Transverse colon (tissue), 4 donors: ENCODE measurements at regions not wholly inside any gene's neighbourhood (a gene's known extent, or its start where the extent isn't known, plus 50 kb on each side); places are given as distances from the start of the nearest gene placed in this dataset.
A peak's percentile ranks its signal among the peaks of the same experiment; 100 is the strongest.

Experiments
- DNase-seq: peaks from one replicate; pipeline ENCODE4 v3.0.0-alpha.2; 2019
- H3K27ac ChIP-seq, 4 donors: fragments of 200-600 bp; sonication (generic); 2 replicates each; pipeline ENCODE4 v1.5.1; 2016 to 2018; ENCODE audit warnings: inconsistent platforms in 4 of 4
- H3K27me3 ChIP-seq: fragments of 200-600 bp; sonication (generic); 2 replicates; pipeline ENCODE4 v1.5.1; 2017; ENCODE audit warnings: inconsistent platforms
- H3K36me3 ChIP-seq, 4 donors: fragments of 200-600 bp; sonication (generic); 2 replicates each; pipeline ENCODE4 v1.5.1; 2017 to 2019; ENCODE audit warnings: inconsistent platforms in 4 of 4
- H3K4me1 ChIP-seq, 4 donors: fragments of 200-600 bp; sonication (generic); 2 replicates each; pipeline ENCODE4 v1.5.1; 2017 to 2020; ENCODE audit warnings: inconsistent platforms in 4 of 4
- H3K4me3 ChIP-seq, 4 donors: fragments of 200-600 bp; sonication (generic); 1 replicate in 1 of 4; 2 replicates in 3 of 4; pipeline versions ENCODE4 v1.5.1 to v1.6.1; 2017 to 2019; ENCODE audit warnings: inconsistent platforms in 4 of 4
- H3K9me3 ChIP-seq, 2 donors: fragments of 200-600 bp; sonication (generic); 2 replicates each; pipeline ENCODE4 v1.5.1; 2017 to 2019; ENCODE audit warnings: inconsistent platforms in 2 of 2
- EP300 ChIP-seq: sonication (generic); formaldehyde crosslinking; IDR thresholded peaks from one replicate; pipeline ENCODE4 v1.6.1; 2017; ENCODE audit warnings: antibody characterized with exemption, low read depth
- POLR2A ChIP-seq: fragments of 450-650 bp; IDR thresholded peaks from one replicate; pipeline ENCODE4 v1.6.1; 2016; ENCODE audit warnings: antibody characterized with exemption, mild to moderate bottlenecking, moderate library complexity
- POLR2AphosphoS5 ChIP-seq, 3 donors: sonication (generic); formaldehyde crosslinking; IDR thresholded peaks; one replicate each; pipeline ENCODE4 v1.6.1; 2016; ENCODE audit warnings: antibody characterized with exemption in 3 of 3
- WGBS, 2 donors: methylation state at CpG; one replicate each; pipeline ENCODE4 v1.1.5; 2018; ENCODE audit warnings: low coverage in 1 of 2; 5-methylcytosine and 5-hydroxymethylcytosine counted together
- in situ Hi-C, 4 donors: fragments of 200-750 bp; cut with MboI; loops; one replicate each; pipeline versions ENCODE4 v1.15.0 to v1.15.1; 2017; ENCODE audit warnings: low sequenced_read_pairs in 3 of 4, low pct_ligation_motif_present in 1 of 4, low pct_unique_long_range_greater_than_20kb in 1 of 4
- intact Hi-C: fragments of 100-400 bp; cut with DNase I; formaldehyde crosslinking; loops from one replicate; pipeline ENCODE4 v1.15.1; 2023; ENCODE audit warnings: low total_unique reads
- TF ChIP-seq, protein P1 (sequence below), 5 experiments: fragments of 200-600 bp in 3 of 5; fragments of 450-650 bp in 2 of 5; sonication (generic) in 3 of 5; IDR thresholded peaks; 1 replicate in 2 of 5; 2 replicates in 3 of 5; pipeline ENCODE4 v1.5.1; 2016 to 2017; ENCODE audit warnings: antibody characterized with exemption in 5 of 5, inconsistent platforms in 3 of 5, mild to moderate bottlenecking in 2 of 5, moderate library complexity in 1 of 5

GRCh38 chr11:126123686-126124085, 61.0 kb upstream of the CDON start:
- in situ Hi-C loops (no loop called here), intact Hi-C loops (no loop called here)
- H3K4me3 ChIP-seq, result no peak overlapping the region
- H3K27me3 ChIP-seq, result no peaks in the 10 kb centered on the region
- 38 to 41% methylated on average over 2 of the region's 2 CpGs for WGBS, 2 donors
- no peaks in the 10 kb centered on the region for H3K9me3 ChIP-seq
- no peaks in the 10 kb centered on the region for H3K36me3 ChIP-seq
- no peak for TF ChIP-seq EP300
- TF ChIP-seq POLR2AphosphoS5 (IDR thresholded peaks at IDR 0.05), result no peak
- no peak for TF ChIP-seq POLR2A
- TF ChIP-seq, protein P1, sequence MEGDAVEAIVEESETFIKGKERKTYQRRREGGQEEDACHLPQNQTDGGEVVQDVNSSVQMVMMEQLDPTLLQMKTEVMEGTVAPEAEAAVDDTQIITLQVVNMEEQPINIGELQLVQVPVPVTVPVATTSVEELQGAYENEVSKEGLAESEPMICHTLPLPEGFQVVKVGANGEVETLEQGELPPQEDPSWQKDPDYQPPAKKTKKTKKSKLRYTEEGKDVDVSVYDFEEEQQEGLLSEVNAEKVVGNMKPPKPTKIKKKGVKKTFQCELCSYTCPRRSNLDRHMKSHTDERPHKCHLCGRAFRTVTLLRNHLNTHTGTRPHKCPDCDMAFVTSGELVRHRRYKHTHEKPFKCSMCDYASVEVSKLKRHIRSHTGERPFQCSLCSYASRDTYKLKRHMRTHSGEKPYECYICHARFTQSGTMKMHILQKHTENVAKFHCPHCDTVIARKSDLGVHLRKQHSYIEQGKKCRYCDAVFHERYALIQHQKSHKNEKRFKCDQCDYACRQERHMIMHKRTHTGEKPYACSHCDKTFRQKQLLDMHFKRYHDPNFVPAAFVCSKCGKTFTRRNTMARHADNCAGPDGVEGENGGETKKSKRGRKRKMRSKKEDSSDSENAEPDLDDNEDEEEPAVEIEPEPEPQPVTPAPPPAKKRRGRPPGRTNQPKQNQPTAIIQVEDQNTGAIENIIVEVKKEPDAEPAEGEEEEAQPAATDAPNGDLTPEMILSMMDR (IDR thresholded peaks at IDR 0.05), result no peak
- DNase-seq, result no peak
- peak overlapping the region in 1 of 4 donors; percentile 63 for H3K27ac ChIP-seq
- peaks cover 0 to 10% (median 6%) of the 10 kb centered on the region in 4 donors for H3K4me1 ChIP-seq

DNA sequence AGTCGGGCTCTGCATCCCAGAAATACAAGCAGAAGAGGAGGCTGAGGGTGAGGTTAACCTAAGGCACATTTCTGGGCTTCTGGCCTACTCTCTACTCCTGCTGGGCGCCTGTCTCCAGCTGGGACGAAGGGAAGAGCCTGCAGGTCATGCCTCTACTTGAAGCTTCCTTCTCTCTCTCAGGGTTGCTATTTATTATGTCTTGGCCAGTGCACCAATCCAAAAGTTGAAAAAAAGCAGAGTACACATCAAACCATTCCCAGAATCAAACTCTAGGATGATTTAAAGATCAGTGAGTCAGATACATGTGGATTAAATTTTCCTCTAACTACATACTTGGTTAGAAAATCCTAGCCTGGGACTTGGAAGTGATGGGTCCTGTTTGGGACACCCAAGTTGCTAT, 60.2 kb upstream of the CDON start:
- peak in 2 of 3 donors; percentile 45 to 49 for TF ChIP-seq POLR2AphosphoS5 (IDR thresholded peaks at IDR 0.05)
- TF ChIP-seq, protein P1 (IDR thresholded peaks at IDR 0.05), result no peak
- Histone ChIP-seq H3K4me1 (peaks cover 0 to 9% (median 5%) of the 10 kb centered on the region in 4 donors), H3K9me3 (no peaks in the 10 kb centered on the region), H3K27me3 (no peaks in the 10 kb centered on the region), H3K27ac (peak overlapping the region in 3 of 4 donors; percentile 63 to 74 (median 63)), H3K4me3 (no peak overlapping the region), H3K36me3 (no peaks in the 10 kb centered on the region)
- intact Hi-C loops (no loop called here), in situ Hi-C loops (no loop called here)
- DNase-seq, result no peak
- WGBS, 2 donors, result 39 to 45% methylated on average over 3 of the region's 3 CpGs

DNA sequence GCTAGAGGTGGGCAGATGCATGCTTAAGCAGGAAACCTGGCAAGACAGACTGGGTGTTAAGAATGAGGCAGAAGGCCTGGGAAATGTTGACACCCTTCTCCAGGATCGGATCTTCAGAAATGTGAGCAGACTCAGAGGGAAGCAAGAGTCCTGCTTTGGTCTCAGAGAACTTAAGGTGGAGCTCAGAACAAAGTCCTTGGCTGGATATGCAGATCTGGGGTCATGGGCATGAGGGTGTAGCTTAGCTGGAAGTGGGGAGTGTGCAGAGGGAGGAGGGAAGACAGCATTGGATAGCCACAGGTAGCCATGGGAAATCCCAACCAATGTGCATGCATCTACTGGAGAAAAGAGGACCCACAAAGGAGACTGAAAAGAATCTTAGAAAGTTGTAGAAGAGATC, 58.6 kb upstream of the CDON start:
- no peak overlapping the region for H3K4me3 ChIP-seq
- 57 to 81% methylated on average over 1 of the region's 1 CpG for WGBS, 2 donors
- H3K9me3 ChIP-seq, result no peaks in the 10 kb centered on the region
- TF ChIP-seq POLR2A (no peak), POLR2AphosphoS5 (IDR thresholded peaks at IDR 0.05) (no peak), EP300 (no peak)
- TF ChIP-seq, protein P1 (IDR thresholded peaks at IDR 0.05), result no peak
- no peak for DNase-seq
- intact Hi-C loops, result no loop called here
- H3K27ac ChIP-seq, result no peak overlapping the region
- H3K4me1 ChIP-seq, result peaks cover 5 to 13% (median 8%) of the 10 kb centered on the region in 4 donors
- no peaks in the 10 kb centered on the region for H3K27me3 ChIP-seq
- in situ Hi-C loops, result no loop called here
- no peaks in the 10 kb centered on the region for H3K36me3 ChIP-seq

DNA sequence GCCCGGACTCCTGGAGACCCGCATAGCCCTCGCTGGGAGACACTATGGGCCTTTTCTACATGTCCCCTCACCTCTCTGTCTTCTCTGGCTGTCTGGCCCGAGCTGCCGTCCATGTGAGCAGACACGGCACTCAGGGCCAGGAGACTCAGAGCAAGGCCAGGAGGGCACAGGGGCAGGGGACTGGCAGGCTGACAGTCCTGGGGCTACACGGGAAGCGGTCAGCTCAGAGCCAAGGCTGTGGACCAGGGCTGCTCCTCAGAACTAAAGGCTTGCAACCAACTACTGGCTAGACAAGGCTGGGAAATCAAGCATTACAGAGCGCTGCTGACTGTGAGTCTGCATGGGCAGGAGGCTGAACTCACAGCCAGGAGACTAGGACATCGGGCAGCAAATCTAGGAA, 56.1 kb upstream of the CDON start:
- TF ChIP-seq EP300 (no peak), POLR2AphosphoS5 (IDR thresholded peaks at IDR 0.05) (no peak), POLR2A (no peak)
- TF ChIP-seq, protein P1 (IDR thresholded peaks at IDR 0.05), result no peak
- DNase-seq, result no peak
- H3K4me1 ChIP-seq, result peaks cover 28 to 38% (median 31%) of the 10 kb centered on the region in 4 donors
- H3K27ac ChIP-seq, result no peak overlapping the region
- no peaks in the 10 kb centered on the region for H3K36me3 ChIP-seq
- in situ Hi-C loops, result no loop called here
- H3K9me3 ChIP-seq, result no peaks in the 10 kb centered on the region
- no peaks in the 10 kb centered on the region for H3K27me3 ChIP-seq
- intact Hi-C loops, result loop anchor here (10.0 kb wide), 1 partner anchor 54 kb away; the partner anchor contains the start of gene CDON
- WGBS, 2 donors, result 97% methylated on average over 10 of the region's 10 CpGs; no CpG with 5 or more reads in 1 of the 2 donors
- no peak overlapping the region for H3K4me3 ChIP-seq
